K562 (cell line): ENCODE measurements at regions not wholly inside any gene's neighbourhood (a gene's known extent, or its start where the extent isn't known, plus 50 kb on each side); places are given as distances from the start of the nearest gene placed in this dataset.

Experiments
- DDX20 ChIP-seq: fragments of 450-650 bp; IDR thresholded peaks from 2 replicates; pipeline ENCODE4 v1.6.1; 2016; ENCODE audit warnings: missing genetic modification characterization, low read depth, mild to moderate bottlenecking, missing compliant biosample characterization, moderate library complexity
- MAFK ChIP-seq: IDR thresholded peaks from 2 replicates; pipeline ENCODE4 v1.6.1; 2011; ENCODE audit warnings: low read length, improper control_type of control experiment
- POU5F1 ChIP-seq: fragments of 150-350 bp; IDR thresholded peaks from 2 replicates; pipeline ENCODE4 v1.6.1; 2014; ENCODE audit warnings: borderline replicate concordance, low read length, low read depth, mild to moderate bottlenecking; ENCODE audit not compliant: partially characterized antibody
- ZFPM2 ChIP-seq: fragments of 250-450 bp; sonication (Bioruptor Pico); IDR thresholded peaks from 2 replicates; pipeline ENCODE4 v1.5.1; 2022; ENCODE audit warnings: mild to moderate bottlenecking
- ZNF184 ChIP-seq: sonication (generic); formaldehyde crosslinking; IDR thresholded peaks from 2 replicates; pipeline ENCODE4 v1.5.0; 2020; ENCODE audit warnings: missing genetic modification reagents
- TF ChIP-seq, protein P1 (sequence below), 3 experiments: IDR thresholded peaks in 2 of 3; conservative IDR thresholded peaks in 1 of 3; 2 replicates each; pipeline ENCODE4 v1.5.1; 2011 to 2012; ENCODE audit warnings: low read length in 3 of 3, mild to moderate bottlenecking in 3 of 3, control low read depth in 2 of 3, improper control_type of control experiment in 1 of 3, inconsistent platforms in 1 of 3, low read depth in 1 of 3, mixed read lengths in 1 of 3, moderate library complexity in 1 of 3; ENCODE audit not compliant: insufficient read depth in 2 of 3
- TF ChIP-seq, protein P2 (sequence below), 2 experiments: fragments of 450-650 bp in 1 of 2; sonication (generic) in 1 of 2; formaldehyde crosslinking in 1 of 2; IDR thresholded peaks in 1 of 2; conservative IDR thresholded peaks in 1 of 2; 2 replicates each; pipeline versions ENCODE4 v1.6.1 to v1.8.1; 2016 to 2023; ENCODE audit warnings: mild to moderate bottlenecking in 2 of 2, moderate library complexity in 2 of 2, inconsistent platforms in 1 of 2, missing genetic modification reagents in 1 of 2
- TF ChIP-seq, protein P3 (sequence below): fragments of 450-650 bp; conservative IDR thresholded peaks from 2 replicates; pipeline ENCODE4 v1.6.1; 2016; ENCODE audit warnings: missing genetic modification characterization, low read depth, mild to moderate bottlenecking, missing compliant biosample characterization, moderate library complexity

DNA sequence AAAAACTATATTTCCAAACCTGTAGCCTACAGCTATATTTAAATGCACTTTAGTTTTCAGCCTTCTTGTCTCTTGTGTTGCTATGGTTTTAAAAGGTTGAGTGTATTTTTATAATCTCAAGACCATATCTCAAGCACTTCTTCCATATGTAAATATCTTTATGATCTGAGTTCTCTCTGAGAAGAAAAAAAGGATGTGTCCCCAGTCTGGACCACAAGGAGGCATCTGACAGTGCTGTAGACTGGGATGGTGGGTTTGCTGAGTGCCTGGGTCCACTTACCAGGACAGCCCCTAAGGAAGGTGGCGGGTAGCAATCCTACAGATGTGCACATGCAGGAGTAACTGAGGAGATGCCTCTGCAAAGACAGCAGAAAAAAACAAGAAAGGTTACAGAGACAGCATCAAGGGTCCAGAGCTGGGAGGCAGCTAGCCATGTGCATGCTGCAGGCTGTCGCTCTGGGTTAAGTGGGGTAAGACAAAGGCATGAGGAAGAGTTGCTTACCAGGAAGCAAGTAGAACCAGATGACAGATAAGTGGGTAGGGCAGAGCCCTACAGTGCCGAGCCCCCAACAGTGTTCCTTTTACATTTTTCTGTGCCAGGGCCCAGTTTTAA is 70.6 kb upstream of the SNRK start:
- no peak for TF ChIP-seq MAFK
- TF ChIP-seq, protein P1, sequence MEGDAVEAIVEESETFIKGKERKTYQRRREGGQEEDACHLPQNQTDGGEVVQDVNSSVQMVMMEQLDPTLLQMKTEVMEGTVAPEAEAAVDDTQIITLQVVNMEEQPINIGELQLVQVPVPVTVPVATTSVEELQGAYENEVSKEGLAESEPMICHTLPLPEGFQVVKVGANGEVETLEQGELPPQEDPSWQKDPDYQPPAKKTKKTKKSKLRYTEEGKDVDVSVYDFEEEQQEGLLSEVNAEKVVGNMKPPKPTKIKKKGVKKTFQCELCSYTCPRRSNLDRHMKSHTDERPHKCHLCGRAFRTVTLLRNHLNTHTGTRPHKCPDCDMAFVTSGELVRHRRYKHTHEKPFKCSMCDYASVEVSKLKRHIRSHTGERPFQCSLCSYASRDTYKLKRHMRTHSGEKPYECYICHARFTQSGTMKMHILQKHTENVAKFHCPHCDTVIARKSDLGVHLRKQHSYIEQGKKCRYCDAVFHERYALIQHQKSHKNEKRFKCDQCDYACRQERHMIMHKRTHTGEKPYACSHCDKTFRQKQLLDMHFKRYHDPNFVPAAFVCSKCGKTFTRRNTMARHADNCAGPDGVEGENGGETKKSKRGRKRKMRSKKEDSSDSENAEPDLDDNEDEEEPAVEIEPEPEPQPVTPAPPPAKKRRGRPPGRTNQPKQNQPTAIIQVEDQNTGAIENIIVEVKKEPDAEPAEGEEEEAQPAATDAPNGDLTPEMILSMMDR (IDR thresholded peaks at IDR 0.05 in 2 of 3, conservative IDR thresholded peaks at IDR 0.05 in 1 of 3; ENCODE audit: insufficient read depth in 2 of 3, low read depth in 1 of 3, low read length in 3 of 3), result peak in 2 of 3 experiments; percentile 23 to 34; a peak in 1 of 6 replicates
- no peak for TF ChIP-seq ZNF184 (CRISPR knock-in tag)
- no peak for TF ChIP-seq DDX20 (tag)
- no peak for TF ChIP-seq ZFPM2 (CRISPR knock-in tag)
- TF ChIP-seq, protein P2, sequence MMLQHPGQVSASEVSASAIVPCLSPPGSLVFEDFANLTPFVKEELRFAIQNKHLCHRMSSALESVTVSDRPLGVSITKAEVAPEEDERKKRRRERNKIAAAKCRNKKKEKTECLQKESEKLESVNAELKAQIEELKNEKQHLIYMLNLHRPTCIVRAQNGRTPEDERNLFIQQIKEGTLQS (IDR thresholded peaks at IDR 0.05), result no peak
- TF ChIP-seq, protein P2 (CRISPR knock-in tag; conservative IDR thresholded peaks at IDR 0.05), result no peak
- TF ChIP-seq POU5F1, result no peak
- TF ChIP-seq, protein P3, sequence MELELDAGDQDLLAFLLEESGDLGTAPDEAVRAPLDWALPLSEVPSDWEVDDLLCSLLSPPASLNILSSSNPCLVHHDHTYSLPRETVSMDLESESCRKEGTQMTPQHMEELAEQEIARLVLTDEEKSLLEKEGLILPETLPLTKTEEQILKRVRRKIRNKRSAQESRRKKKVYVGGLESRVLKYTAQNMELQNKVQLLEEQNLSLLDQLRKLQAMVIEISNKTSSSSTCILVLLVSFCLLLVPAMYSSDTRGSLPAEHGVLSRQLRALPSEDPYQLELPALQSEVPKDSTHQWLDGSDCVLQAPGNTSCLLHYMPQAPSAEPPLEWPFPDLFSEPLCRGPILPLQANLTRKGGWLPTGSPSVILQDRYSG (tag), result no peak
